ENCODE measurements at regions not wholly inside any gene's neighbourhood (a gene's known extent, or its start where the extent isn't known, plus 50 kb on each side); places are given as distances from the start of the nearest gene placed in this dataset.

DNA sequence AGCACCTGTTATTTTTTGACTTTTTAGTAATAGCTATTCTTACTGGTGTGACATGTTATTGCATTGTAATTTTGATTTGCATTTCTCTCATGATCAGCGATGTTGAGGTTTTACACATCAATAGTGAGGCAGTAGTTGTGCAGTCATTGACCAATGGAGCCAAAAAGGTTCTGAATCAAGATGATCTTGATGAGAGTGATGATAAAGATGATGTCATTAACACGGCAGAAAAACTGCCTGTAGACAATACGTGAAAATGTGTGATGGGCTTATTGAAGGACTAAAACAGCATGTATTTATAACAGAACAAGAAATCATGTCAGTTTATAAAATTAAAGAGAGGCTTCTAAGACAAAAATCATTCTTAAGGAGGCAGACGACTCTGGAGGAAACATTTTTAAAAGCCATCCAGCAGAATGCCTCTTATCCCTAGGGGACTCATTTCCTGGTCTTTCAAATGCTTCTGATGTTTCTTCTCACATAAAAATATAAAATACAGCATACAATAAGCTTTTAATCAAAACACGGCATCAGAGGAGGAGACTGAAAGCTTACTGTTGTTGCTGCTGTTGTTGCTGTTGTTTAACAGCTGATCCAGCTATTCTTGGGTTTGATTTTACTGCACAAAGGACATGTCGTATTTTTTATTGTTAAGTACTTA lies 400.3 kb downstream of the LTN1 start (continued):
- TF ChIP-seq, protein P1, sequence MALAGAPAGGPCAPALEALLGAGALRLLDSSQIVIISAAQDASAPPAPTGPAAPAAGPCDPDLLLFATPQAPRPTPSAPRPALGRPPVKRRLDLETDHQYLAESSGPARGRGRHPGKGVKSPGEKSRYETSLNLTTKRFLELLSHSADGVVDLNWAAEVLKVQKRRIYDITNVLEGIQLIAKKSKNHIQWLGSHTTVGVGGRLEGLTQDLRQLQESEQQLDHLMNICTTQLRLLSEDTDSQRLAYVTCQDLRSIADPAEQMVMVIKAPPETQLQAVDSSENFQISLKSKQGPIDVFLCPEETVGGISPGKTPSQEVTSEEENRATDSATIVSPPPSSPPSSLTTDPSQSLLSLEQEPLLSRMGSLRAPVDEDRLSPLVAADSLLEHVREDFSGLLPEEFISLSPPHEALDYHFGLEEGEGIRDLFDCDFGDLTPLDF (CRISPR knock-in tag; IDR thresholded peaks at IDR 0.05), result no peak
- TF ChIP-seq, protein P2, sequence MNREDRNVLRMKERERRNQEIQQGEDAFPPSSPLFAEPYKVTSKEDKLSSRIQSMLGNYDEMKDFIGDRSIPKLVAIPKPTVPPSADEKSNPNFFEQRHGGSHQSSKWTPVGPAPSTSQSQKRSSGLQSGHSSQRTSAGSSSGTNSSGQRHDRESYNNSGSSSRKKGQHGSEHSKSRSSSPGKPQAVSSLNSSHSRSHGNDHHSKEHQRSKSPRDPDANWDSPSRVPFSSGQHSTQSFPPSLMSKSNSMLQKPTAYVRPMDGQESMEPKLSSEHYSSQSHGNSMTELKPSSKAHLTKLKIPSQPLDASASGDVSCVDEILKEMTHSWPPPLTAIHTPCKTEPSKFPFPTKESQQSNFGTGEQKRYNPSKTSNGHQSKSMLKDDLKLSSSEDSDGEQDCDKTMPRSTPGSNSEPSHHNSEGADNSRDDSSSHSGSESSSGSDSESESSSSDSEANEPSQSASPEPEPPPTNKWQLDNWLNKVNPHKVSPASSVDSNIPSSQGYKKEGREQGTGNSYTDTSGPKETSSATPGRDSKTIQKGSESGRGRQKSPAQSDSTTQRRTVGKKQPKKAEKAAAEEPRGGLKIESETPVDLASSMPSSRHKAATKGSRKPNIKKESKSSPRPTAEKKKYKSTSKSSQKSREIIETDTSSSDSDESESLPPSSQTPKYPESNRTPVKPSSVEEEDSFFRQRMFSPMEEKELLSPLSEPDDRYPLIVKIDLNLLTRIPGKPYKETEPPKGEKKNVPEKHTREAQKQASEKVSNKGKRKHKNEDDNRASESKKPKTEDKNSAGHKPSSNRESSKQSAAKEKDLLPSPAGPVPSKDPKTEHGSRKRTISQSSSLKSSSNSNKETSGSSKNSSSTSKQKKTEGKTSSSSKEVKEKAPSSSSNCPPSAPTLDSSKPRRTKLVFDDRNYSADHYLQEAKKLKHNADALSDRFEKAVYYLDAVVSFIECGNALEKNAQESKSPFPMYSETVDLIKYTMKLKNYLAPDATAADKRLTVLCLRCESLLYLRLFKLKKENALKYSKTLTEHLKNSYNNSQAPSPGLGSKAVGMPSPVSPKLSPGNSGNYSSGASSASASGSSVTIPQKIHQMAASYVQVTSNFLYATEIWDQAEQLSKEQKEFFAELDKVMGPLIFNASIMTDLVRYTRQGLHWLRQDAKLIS (CRISPR knock-in tag; IDR thresholded peaks at IDR 0.05; ENCODE audit: borderline replicate concordance), result no peak
- TF ChIP-seq, protein P3, sequence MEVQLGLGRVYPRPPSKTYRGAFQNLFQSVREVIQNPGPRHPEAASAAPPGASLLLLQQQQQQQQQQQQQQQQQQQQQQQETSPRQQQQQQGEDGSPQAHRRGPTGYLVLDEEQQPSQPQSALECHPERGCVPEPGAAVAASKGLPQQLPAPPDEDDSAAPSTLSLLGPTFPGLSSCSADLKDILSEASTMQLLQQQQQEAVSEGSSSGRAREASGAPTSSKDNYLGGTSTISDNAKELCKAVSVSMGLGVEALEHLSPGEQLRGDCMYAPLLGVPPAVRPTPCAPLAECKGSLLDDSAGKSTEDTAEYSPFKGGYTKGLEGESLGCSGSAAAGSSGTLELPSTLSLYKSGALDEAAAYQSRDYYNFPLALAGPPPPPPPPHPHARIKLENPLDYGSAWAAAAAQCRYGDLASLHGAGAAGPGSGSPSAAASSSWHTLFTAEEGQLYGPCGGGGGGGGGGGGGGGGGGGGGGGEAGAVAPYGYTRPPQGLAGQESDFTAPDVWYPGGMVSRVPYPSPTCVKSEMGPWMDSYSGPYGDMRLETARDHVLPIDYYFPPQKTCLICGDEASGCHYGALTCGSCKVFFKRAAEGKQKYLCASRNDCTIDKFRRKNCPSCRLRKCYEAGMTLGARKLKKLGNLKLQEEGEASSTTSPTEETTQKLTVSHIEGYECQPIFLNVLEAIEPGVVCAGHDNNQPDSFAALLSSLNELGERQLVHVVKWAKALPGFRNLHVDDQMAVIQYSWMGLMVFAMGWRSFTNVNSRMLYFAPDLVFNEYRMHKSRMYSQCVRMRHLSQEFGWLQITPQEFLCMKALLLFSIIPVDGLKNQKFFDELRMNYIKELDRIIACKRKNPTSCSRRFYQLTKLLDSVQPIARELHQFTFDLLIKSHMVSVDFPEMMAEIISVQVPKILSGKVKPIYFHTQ (CRISPR knock-in tag; IDR thresholded peaks at IDR 0.05), result no peak
- no peak for TF ChIP-seq RORB (CRISPR knock-in tag; IDR thresholded peaks at IDR 0.05)
- TF ChIP-seq, protein P4, sequence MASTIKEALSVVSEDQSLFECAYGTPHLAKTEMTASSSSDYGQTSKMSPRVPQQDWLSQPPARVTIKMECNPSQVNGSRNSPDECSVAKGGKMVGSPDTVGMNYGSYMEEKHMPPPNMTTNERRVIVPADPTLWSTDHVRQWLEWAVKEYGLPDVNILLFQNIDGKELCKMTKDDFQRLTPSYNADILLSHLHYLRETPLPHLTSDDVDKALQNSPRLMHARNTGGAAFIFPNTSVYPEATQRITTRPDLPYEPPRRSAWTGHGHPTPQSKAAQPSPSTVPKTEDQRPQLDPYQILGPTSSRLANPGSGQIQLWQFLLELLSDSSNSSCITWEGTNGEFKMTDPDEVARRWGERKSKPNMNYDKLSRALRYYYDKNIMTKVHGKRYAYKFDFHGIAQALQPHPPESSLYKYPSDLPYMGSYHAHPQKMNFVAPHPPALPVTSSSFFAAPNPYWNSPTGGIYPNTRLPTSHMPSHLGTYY (CRISPR knock-in tag; IDR thresholded peaks at IDR 0.05), result no peak
- no peak for TF ChIP-seq SMAD3 (CRISPR knock-in tag; IDR thresholded peaks at IDR 0.05; ENCODE audit: borderline replicate concordance)

DNA sequence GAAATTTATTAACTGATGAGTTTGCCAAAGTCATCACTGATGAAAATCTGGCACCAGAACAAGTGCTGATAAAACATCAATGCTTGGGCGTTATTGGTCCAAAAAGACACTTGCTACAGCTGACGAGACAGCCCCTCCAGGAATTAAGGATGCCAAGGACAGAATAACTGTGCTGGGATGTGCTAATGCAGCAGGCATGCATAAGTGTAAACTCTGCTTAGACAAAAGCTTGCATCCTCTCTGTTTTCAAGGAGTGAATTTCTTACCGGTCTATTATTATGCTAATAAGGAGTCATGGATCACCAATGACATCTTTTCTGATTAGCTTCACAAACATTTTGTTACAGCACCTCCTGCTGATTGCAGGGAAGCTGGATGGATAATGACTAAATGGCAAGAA lies 402.0 kb downstream of the LTN1 start:
- POLR2A ChIA-PET, result no interaction called here
- CTCF ChIA-PET, result interaction anchor here (1.3 to 1.6 kb wide), 2 partner anchors 10 to 74 kb away, joined by 11 to 14 read pairs; no protein-coding TSS in a partner anchor
- DNase-seq (ENCODE audit: low spot score) (no peak), ATAC-seq (peak; percentile 90)
- Mint-ChIP-seq H3K9me3 (peaks cover 8% of the 10 kb centered on the region; the same call in 1 of the 2 replicates), H3K4me3 (no peak overlapping the region), H3K27me3 (ENCODE audit: low read depth) (no peaks in the 10 kb centered on the region), H3K36me3 (peaks cover 6% of the 10 kb centered on the region; the same call in 1 of the 2 replicates), H3K4me1 (peaks cover 54% of the 10 kb centered on the region), H3K27ac (peak overlapping the region; percentile 86)
- TF ChIP-seq ESRRA (CRISPR knock-in tag; IDR thresholded peaks at IDR 0.05; ENCODE audit: borderline replicate concordance) (no peak), MYBL2 (CRISPR knock-in tag; IDR thresholded peaks at IDR 0.05) (no peak), SOX15 (CRISPR knock-in tag; IDR thresholded peaks at IDR 0.05) (no peak), NFATC4 (CRISPR knock-in tag; IDR thresholded peaks at IDR 0.05) (no peak)
- TF ChIP-seq, protein P5, sequence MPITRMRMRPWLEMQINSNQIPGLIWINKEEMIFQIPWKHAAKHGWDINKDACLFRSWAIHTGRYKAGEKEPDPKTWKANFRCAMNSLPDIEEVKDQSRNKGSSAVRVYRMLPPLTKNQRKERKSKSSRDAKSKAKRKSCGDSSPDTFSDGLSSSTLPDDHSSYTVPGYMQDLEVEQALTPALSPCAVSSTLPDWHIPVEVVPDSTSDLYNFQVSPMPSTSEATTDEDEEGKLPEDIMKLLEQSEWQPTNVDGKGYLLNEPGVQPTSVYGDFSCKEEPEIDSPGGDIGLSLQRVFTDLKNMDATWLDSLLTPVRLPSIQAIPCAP (CRISPR knock-in tag; IDR thresholded peaks at IDR 0.05), result no peak
- TF ChIP-seq, protein P6, sequence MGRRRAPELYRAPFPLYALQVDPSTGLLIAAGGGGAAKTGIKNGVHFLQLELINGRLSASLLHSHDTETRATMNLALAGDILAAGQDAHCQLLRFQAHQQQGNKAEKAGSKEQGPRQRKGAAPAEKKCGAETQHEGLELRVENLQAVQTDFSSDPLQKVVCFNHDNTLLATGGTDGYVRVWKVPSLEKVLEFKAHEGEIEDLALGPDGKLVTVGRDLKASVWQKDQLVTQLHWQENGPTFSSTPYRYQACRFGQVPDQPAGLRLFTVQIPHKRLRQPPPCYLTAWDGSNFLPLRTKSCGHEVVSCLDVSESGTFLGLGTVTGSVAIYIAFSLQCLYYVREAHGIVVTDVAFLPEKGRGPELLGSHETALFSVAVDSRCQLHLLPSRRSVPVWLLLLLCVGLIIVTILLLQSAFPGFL (CRISPR knock-in tag; IDR thresholded peaks at IDR 0.05; ENCODE audit: borderline replicate concordance), result no peak
- TF ChIP-seq, protein P7, sequence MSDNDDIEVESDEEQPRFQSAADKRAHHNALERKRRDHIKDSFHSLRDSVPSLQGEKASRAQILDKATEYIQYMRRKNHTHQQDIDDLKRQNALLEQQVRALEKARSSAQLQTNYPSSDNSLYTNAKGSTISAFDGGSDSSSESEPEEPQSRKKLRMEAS (CRISPR knock-in tag; IDR thresholded peaks at IDR 0.05), result no peak
